ENCODE measurements at regions not wholly inside any gene's neighbourhood (a gene's known extent, or its start where the extent isn't known, plus 50 kb on each side); places are given as distances from the start of the nearest gene placed in this dataset.
A peak's percentile ranks its signal among the peaks of the same experiment; 100 is the strongest.
"Not testable (repeated sequence)": the region's sequence is repeated elsewhere in the genome, so short reads cannot be mapped to it uniquely, and the experiment has no call there.

DNA sequence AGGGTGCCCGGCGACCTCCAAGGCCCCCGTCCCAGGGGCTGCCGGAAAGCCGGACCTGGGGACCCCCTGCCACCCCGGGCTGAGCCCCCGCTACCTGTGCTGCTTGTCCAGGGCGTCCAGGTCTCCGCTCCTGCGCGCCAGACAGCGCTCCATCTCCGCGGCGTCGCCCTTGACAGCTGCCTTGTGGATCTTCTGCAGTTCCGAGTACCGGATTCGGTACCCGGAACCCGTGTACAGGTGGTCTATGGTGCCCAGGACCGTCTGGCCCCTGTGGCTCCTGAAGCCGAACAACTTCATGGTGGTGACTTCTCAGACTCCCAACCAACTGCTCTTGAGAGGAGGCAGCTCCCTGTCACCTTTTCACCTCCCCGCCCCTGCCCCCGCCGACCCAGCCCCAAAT lies 231.1 kb downstream of the LIPI start:
- DNase-seq (ENCODE audit: low spot score in 2 of 2); H3K27ac Mint-ChIP-seq; H3K9me3 Mint-ChIP-seq; H3K36me3 Mint-ChIP-seq: not testable (repeated sequence)
- ATAC-seq, result peak in 1 of 2 donors; percentile 36

- not testable (repeated sequence) for ATAC-seq; H3K36me3 Mint-ChIP-seq; H3K9me3 Mint-ChIP-seq; DNase-seq (ENCODE audit: low spot score in 2 of 2); H3K27ac Mint-ChIP-seq
These were observed 236.2 kb downstream of the LIPI start for GRCh38 chr21:13974582-13974981.

DNA sequence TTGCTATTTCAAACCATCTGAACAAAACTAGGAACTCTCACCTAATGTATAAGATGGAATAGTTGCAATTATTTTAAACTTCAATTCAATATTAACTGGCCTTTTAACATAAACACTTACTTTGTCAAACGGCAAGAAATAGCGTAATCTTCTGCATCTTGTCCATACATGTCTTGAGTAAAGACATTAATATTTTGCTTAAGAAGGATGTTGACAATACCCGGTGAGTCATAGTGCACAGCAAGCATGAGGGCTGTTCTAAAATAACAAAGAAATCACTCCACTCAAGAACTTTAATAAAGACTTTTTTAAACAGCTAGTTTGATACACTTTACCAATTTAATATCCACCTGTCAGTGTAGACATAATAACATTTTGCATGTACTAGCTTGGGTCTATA lies 240.9 kb downstream of the LIPI start:
- H3K27ac Mint-ChIP-seq; H3K9me3 Mint-ChIP-seq; H3K36me3 Mint-ChIP-seq; ATAC-seq; DNase-seq (ENCODE audit: low spot score in 2 of 2): not testable (repeated sequence)

GRCh38 chr21:13969002-13969401 lies 241.8 kb downstream of the LIPI start:
- not testable (repeated sequence) for H3K9me3 Mint-ChIP-seq; DNase-seq (ENCODE audit: low spot score in 2 of 2); H3K36me3 Mint-ChIP-seq
- peak overlapping the region in 1 of 2 donors; percentile 40 for H3K27ac Mint-ChIP-seq
- peak in 1 of 2 donors; percentile 50 for ATAC-seq

GRCh38 chr21:13963259-13963658 lies 247.5 kb downstream of the LIPI start:
- H3K27ac Mint-ChIP-seq; ATAC-seq; H3K9me3 Mint-ChIP-seq; H3K36me3 Mint-ChIP-seq; DNase-seq (ENCODE audit: low spot score in 2 of 2): not testable (repeated sequence)

GRCh38 chr21:13937236-13937635 lies 273.5 kb downstream of the LIPI start:
- ATAC-seq (no peak), DNase-seq (ENCODE audit: low spot score in 2 of 2) (no peak)
- peaks cover 7 to 8% of the 10 kb centered on the region in 2 donors for H3K36me3 Mint-ChIP-seq
- no peaks in the 10 kb centered on the region for H3K9me3 Mint-ChIP-seq
- no peak overlapping the region for H3K27ac Mint-ChIP-seq

DNA sequence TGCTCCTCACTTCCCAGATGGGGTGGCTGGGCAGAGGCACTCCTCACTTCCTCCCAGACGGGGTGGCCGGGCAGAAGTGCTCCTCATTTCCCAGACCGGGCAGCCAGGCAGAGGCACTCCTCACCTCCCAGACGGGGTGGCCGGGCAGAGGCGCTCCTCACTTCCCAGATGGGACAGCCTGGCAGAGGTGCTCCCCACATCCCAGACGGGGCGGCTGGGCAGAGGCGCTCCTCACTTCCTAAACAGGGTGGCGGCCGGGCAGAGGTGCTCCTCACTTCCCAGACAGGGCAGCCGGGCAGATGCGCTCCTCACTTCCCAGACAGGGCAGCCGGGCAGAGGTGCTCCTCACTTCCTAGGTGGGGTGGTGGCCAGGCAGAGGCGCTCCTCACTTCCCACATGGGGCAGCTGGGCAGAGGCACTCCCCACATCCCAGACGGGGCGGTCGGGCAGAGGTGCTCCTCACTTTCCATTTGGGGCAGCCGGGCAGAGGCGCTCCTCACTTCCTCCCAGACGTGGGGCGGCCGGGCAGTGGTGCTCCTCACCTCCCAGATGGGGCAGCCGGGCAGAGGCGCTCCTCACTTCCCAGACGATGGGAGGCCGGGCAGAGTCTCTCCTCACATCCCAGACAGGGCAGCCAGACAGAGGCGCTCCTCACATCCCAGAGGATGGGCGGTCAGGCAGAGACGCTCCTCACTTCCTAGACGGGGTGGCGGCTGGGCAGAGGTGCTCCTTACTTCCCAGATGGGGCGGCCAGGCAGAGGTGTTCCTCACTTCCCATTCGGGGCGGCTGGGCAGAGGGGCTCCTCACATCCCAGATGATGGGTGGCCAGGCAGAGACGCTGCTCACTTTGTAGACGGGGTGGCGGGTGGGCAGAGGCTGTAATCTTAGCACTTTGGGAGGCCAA lies 274.5 kb downstream of the LIPI start:
- not testable (repeated sequence) for H3K27ac Mint-ChIP-seq, H3K36me3 Mint-ChIP-seq, H3K9me3 Mint-ChIP-seq, ATAC-seq
- peak in 1 of 2 donors; percentile 51 for DNase-seq (ENCODE audit: low spot score in 2 of 2)

- not testable (repeated sequence) for H3K27ac Mint-ChIP-seq, H3K9me3 Mint-ChIP-seq
These were observed 275.2 kb downstream of the LIPI start for GRCh38 chr21:13935396-13936032.

DNA sequence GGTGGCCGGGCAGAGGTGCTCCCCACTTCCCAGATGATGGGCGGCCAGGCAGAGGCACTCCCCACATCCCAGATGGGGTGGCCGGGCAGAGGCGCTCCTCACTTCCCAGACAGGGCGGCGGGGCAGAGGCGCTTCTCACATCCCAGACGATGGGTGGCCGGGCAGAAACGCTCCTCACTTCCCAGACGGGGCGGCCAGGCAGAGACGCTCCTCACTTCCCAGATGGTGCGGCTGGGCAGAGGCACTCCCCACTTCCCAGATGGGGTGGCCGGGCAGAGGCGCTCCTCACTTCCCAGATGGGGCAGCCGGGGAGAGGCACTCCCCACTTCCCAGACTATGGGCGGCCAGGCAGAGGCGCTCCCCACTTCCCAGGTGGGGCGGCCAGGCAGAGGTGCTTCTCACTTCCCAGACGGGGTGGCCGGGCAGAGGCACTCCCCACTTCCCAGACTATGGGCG lies 275.8 kb downstream of the LIPI start:
- H3K9me3 Mint-ChIP-seq; H3K27ac Mint-ChIP-seq; ATAC-seq; H3K36me3 Mint-ChIP-seq; DNase-seq (ENCODE audit: low spot score in 2 of 2): not testable (repeated sequence)

More at GRCh38 chr21:13935396-13936032, 275.2 kb downstream of the LIPI start:
- DNase-seq (ENCODE audit: low spot score in 2 of 2); H3K36me3 Mint-ChIP-seq; ATAC-seq: not testable (repeated sequence)

DNA sequence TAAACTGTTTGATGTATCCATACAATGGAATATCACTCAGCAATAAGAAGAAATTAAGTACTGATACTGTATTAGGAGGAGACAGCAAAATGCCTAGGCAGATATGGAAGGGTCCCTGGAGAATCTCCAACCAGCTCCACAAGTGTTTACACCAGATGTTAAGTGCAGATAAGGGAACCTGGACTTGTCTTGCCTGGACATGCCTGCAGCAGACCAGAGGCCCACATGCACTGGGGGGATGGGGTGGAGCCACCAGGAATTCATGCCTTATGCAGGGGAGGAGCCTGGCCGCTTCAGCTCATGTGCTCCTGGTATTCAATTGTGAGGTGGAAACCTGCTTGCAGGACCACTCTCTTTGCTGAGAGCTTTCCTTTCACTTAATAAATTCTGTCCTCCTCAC lies 287.6 kb downstream of the LIPI start:
- not testable (repeated sequence) for H3K9me3 Mint-ChIP-seq; H3K36me3 Mint-ChIP-seq; H3K27ac Mint-ChIP-seq; ATAC-seq; DNase-seq (ENCODE audit: low spot score in 2 of 2)

DNA sequence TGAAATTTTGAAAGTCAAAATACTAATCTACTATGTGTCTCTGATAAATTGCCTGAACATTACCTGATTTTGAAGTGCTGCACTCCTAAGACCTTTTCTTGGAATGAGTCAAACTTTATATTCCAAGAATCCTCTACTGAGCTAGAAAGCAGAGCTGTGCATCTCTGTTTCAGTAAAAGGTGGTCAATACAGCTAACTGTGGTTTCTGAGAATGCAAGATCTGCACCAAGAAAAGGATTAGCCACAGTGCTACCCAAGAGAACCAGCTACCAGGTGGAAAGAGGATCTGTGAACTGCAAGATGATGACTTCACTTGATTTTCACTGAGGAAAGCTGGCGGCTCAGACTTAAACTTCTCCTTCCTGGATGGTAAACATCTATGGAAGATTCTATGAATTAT lies 289.3 kb downstream of the LIPI start:
- H3K27ac Mint-ChIP-seq; DNase-seq (ENCODE audit: low spot score in 2 of 2); H3K36me3 Mint-ChIP-seq; H3K9me3 Mint-ChIP-seq; ATAC-seq: not testable (repeated sequence)

DNA sequence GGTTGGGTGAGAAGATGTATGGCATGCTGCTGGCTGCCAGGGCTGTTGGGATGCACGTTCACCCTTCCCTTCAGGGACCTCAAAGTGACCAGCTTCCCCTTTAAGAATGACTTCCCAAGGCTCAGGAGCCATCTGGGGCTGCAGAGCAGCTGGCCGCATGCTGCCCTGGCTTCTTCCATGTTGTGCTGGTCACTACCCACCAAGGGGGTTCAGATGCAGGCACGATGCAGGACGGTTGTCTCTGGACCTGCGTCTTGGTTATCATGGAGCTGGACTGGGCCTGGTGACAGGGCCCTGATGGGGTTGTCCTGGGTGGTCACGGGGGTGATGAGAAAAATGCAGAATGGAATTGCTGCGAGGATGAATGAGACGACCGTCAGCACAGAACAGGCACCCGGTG lies 297.8 kb downstream of the POTED start:
- H3K27ac Mint-ChIP-seq; H3K9me3 Mint-ChIP-seq; DNase-seq (ENCODE audit: low spot score in 2 of 2); ATAC-seq; H3K36me3 Mint-ChIP-seq: not testable (repeated sequence)

- not testable (repeated sequence) for ATAC-seq; H3K27ac Mint-ChIP-seq; H3K9me3 Mint-ChIP-seq; DNase-seq (ENCODE audit: low spot score in 2 of 2); H3K36me3 Mint-ChIP-seq
These were observed 287.1 kb downstream of the POTED start for GRCh38 chr21:13896596-13897247.

DNA sequence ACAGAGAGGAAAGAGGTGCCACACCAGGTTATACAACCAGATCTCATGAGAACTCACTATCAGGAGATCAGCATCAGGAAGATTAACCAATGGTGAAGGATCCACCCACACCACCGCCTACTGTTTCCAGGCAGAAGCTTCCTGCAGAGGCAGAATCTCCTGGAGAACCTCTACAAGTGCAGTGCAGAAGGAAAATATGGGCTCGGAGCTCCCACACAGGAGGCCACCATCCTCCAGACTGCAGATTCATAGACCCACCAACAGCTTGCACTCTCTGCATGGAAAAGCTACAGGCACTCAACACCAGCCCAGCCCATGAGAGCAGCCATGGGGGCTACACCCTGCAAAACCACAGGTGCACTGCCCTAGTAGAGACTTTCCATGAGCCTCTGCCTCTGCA lies 284.0 kb downstream of the POTED start:
- H3K27ac Mint-ChIP-seq; H3K36me3 Mint-ChIP-seq; DNase-seq (ENCODE audit: low spot score in 2 of 2); ATAC-seq; H3K9me3 Mint-ChIP-seq: not testable (repeated sequence)

DNA sequence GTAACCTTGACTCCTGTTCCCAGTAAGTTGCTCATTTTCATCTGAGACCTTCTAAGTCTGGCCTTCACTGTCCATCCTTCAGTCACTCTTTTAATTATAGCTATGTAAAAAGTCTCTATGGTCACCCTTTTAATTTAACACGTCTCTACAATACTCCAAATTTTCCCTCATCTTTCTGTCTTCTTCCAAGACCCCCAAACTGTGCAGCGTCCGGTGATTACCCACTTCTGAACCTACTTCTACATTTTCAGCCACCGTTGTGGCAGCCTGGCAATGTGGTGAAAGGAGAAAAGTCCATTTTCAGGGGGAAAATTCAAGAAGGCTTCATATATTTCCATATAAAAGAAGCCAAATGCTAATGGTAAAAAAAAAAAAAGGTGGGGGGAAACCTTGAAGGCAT lies 283.4 kb downstream of the POTED start:
- ATAC-seq; DNase-seq (ENCODE audit: low spot score in 2 of 2); H3K36me3 Mint-ChIP-seq; H3K27ac Mint-ChIP-seq; H3K9me3 Mint-ChIP-seq: not testable (repeated sequence)

- H3K27ac Mint-ChIP-seq; H3K36me3 Mint-ChIP-seq; DNase-seq (ENCODE audit: low spot score in 2 of 2); ATAC-seq; H3K9me3 Mint-ChIP-seq: not testable (repeated sequence)
These were observed 282.7 kb downstream of the POTED start for GRCh38 chr21:13892146-13892751.

- H3K36me3 Mint-ChIP-seq; H3K27ac Mint-ChIP-seq; DNase-seq (ENCODE audit: low spot score in 2 of 2): not testable (repeated sequence)
These were observed 279.6 kb downstream of the POTED start for GRCh38 chr21:13889176-13889575.

More at GRCh38 chr21:13889176-13889575, 279.6 kb downstream of the POTED start:
- H3K9me3 Mint-ChIP-seq, ATAC-seq: not testable (repeated sequence)

Measured in activated naive CD4-positive, alpha-beta T cell treated with anti-CD3 and anti-CD28 coated beads, Interleukin-2, amount 50 U/mL, for 72 hours (primary cell).